G401.6 (cell line): ENCODE measurements at regions not wholly inside any gene's neighbourhood (a gene's known extent, or its start where the extent isn't known, plus 50 kb on each side); places are given as distances from the start of the nearest gene placed in this dataset.
"Not testable (repeated sequence)": the region's sequence is repeated elsewhere in the genome, so short reads cannot be mapped to it uniquely, and the experiment has no call there.

Source experiments
- FAIRE-seq: peaks from 2 replicates; lab custom pipeline; 2012; peaks lifted over from hg19 to GRCh38; lab: Jason Lieb, UNC

GRCh38 chr5:122673343-122673742 is 101.5 kb upstream of the SNX2 start:
- no peak for FAIRE-seq

- no peak for FAIRE-seq
Measured at GRCh38 chr5:122674385-122674784, 100.5 kb upstream of the SNX2 start.

- FAIRE-seq, result no peak
Measured at GRCh38 chr5:122680623-122681350, 94.1 kb upstream of the SNX2 start.

GRCh38 chr5:122683631-122684030 is 91.2 kb upstream of the SNX2 start:
- no peak for FAIRE-seq

GRCh38 chr5:122690266-122690665 is 84.6 kb upstream of the SNX2 start:
- no peak for FAIRE-seq

GRCh38 chr5:122691931-122692330 is 82.9 kb upstream of the SNX2 start:
- no peak for FAIRE-seq

GRCh38 chr5:122693963-122694362 is 80.9 kb upstream of the SNX2 start:
- no peak for FAIRE-seq

GRCh38 chr5:122694884-122695283 is 80.0 kb upstream of the SNX2 start:
- no peak for FAIRE-seq

GRCh38 chr5:122696735-122697134 is 78.1 kb upstream of the SNX2 start:
- not testable (repeated sequence) for FAIRE-seq

- FAIRE-seq, result no peak
Measured at GRCh38 chr5:122697191-122697590, 77.7 kb upstream of the SNX2 start.

GRCh38 chr5:122699201-122699600 is 75.7 kb upstream of the SNX2 start:
- FAIRE-seq, result no peak

GRCh38 chr5:122701640-122702523 is 73.0 kb upstream of the SNX2 start:
- no peak for FAIRE-seq

- no peak for FAIRE-seq
Measured at GRCh38 chr5:122702524-122702875, 72.4 kb upstream of the SNX2 start.

GRCh38 chr5:122703203-122703602 is 71.7 kb upstream of the SNX2 start:
- FAIRE-seq, result no peak

- FAIRE-seq, result peak; percentile 69
Measured at GRCh38 chr5:122704247-122705036, 70.4 kb upstream of the SNX2 start.

GRCh38 chr5:122705851-122706250 is 69.0 kb upstream of the SNX2 start:
- FAIRE-seq, result no peak

- no peak for FAIRE-seq
Measured at GRCh38 chr5:122707796-122708195, 67.1 kb upstream of the SNX2 start.

- FAIRE-seq, result no peak
Measured at GRCh38 chr5:122713041-122713440, 61.8 kb upstream of the SNX2 start.

- no peak for FAIRE-seq
Measured at GRCh38 chr5:122715095-122715494, 59.8 kb upstream of the SNX2 start.

GRCh38 chr5:122718611-122719010 is 56.3 kb upstream of the SNX2 start:
- no peak for FAIRE-seq

GRCh38 chr5:122719991-122720746 is 54.7 kb upstream of the SNX2 start:
- no peak for FAIRE-seq

GRCh38 chr5:122721127-122721526 is 53.8 kb upstream of the SNX2 start:
- FAIRE-seq, result no peak
